HEK293 (cell line): ENCODE measurements at regions not wholly inside any gene's neighbourhood (a gene's known extent, or its start where the extent isn't known, plus 50 kb on each side); places are given as distances from the start of the nearest gene placed in this dataset.

Experiments
- CTCF ChIA-PET: fragments of 350-600 bp; formaldehyde crosslinking; extraction: SDS; loops from one replicate; lab custom pipeline; 2021; ENCODE audit warnings: antibody characterized with exemption; lab: Yijun Ruan, JAX
- POLR2A ChIA-PET: fragments of 300-600 bp; formaldehyde crosslinking; extraction: SDS; loops from one replicate; lab custom pipeline; 2020; ENCODE audit warnings: antibody characterized with exemption, inconsistent platforms; lab: Yijun Ruan, JAX
- H3K27ac ChIP-seq: fragments of 200-500 bp; sonication (Bioruptor generic); 2 replicates; pipeline ENCODE4 v1.5.1; 2014; ENCODE audit warnings: low read depth, low read length, control low read depth, inconsistent platforms; ENCODE audit errors: extremely low read depth
- H3K36me3 ChIP-seq, 2 experiments: fragments of 200-500 bp in 1 of 2; sonication (Bioruptor generic) in 1 of 2; 1 replicate in 1 of 2; 2 replicates in 1 of 2; pipeline ENCODE4 v1.5.1; 2014 to 2017; ENCODE audit warnings: inconsistent platforms in 2 of 2, low read length in 2 of 2; ENCODE audit not compliant: control insufficient read depth in 2 of 2, insufficient read depth in 1 of 2
- H3K4me1 ChIP-seq: fragments of 200-500 bp; sonication (Bioruptor generic); 2 replicates; pipeline ENCODE4 v1.5.1; 2014; ENCODE audit warnings: mild to moderate bottlenecking, low read length, inconsistent platforms; ENCODE audit not compliant: control insufficient read depth, insufficient read depth
- H3K4me3 ChIP-seq: 2 replicates; pipeline ENCODE4 v1.5.1; 2011; ENCODE audit warnings: low read depth, mild to moderate bottlenecking, control low read depth, low read length, moderate library complexity
- H3K9me3 ChIP-seq: fragments of 200-500 bp; sonication (Bioruptor generic); 2 replicates; pipeline ENCODE4 v1.5.1; 2014; ENCODE audit warnings: low read depth, low read length, inconsistent platforms; ENCODE audit not compliant: control insufficient read depth, insufficient read depth
- IKZF3 ChIP-seq: fragments of 450-650 bp; IDR thresholded peaks from 2 replicates; pipeline ENCODE4 v1.5.0; 2018; ENCODE audit warnings: missing biosample characterization, mild to moderate bottlenecking, missing genetic modification characterization, moderate library complexity
- REPIN1 ChIP-seq: fragments of 450-650 bp; formaldehyde crosslinking; IDR thresholded peaks from 2 replicates; pipeline ENCODE4 v1.5.1; 2017; ENCODE audit warnings: missing biosample characterization, missing genetic modification characterization, low read depth
- SCRT1 ChIP-seq: fragments of 450-650 bp; formaldehyde crosslinking; IDR thresholded peaks from 2 replicates; pipeline ENCODE4 v1.5.1; 2016; ENCODE audit warnings: missing biosample characterization, missing genetic modification characterization, borderline replicate concordance
- SCRT2 ChIP-seq: fragments of 450-650 bp; formaldehyde crosslinking; IDR thresholded peaks from 2 replicates; pipeline ENCODE4 v1.5.1; 2016; ENCODE audit warnings: missing biosample characterization, missing genetic modification characterization
- SP3 ChIP-seq: fragments of 450-650 bp; formaldehyde crosslinking; IDR thresholded peaks from 2 replicates; pipeline ENCODE4 v1.5.1; 2016; ENCODE audit warnings: missing biosample characterization, missing genetic modification characterization
- WT1 ChIP-seq: fragments of 450-650 bp; formaldehyde crosslinking; IDR thresholded peaks from 2 replicates; pipeline ENCODE4 v1.5.1; 2016; ENCODE audit warnings: missing biosample characterization, missing genetic modification characterization
- ZBTB20 ChIP-seq: fragments of 450-650 bp; formaldehyde crosslinking; IDR thresholded peaks from 2 replicates; pipeline ENCODE4 v1.5.1; 2016; ENCODE audit warnings: missing biosample characterization, missing genetic modification characterization
- ZBTB8A ChIP-seq: fragments of 450-650 bp; formaldehyde crosslinking; IDR thresholded peaks from 2 replicates; pipeline ENCODE4 v1.5.1; 2016; ENCODE audit warnings: missing biosample characterization, missing genetic modification characterization
- ZEB2 ChIP-seq: fragments of 450-650 bp; formaldehyde crosslinking; IDR thresholded peaks from 2 replicates; pipeline ENCODE4 v1.5.1; 2016; ENCODE audit warnings: missing biosample characterization, missing genetic modification characterization
- ZFP69B ChIP-seq: fragments of 450-650 bp; formaldehyde crosslinking; IDR thresholded peaks from 2 replicates; pipeline ENCODE4 v1.5.1; 2016; ENCODE audit warnings: missing biosample characterization, missing genetic modification characterization
- ZNF146 ChIP-seq: fragments of 450-650 bp; formaldehyde crosslinking; IDR thresholded peaks from 2 replicates; pipeline ENCODE4 v1.5.1; 2016; ENCODE audit warnings: missing biosample characterization, missing genetic modification characterization
- ZNF202 ChIP-seq: fragments of 450-650 bp; formaldehyde crosslinking; IDR thresholded peaks from 2 replicates; pipeline ENCODE4 v1.5.1; 2016; ENCODE audit warnings: missing biosample characterization, missing genetic modification characterization, borderline replicate concordance
- ZNF214 ChIP-seq: fragments of 450-650 bp; formaldehyde crosslinking; IDR thresholded peaks from 2 replicates; pipeline ENCODE4 v1.5.1; 2017; ENCODE audit warnings: missing biosample characterization, mild to moderate bottlenecking, missing genetic modification characterization, borderline replicate concordance
- ZNF292 ChIP-seq: fragments of 450-650 bp; formaldehyde crosslinking; IDR thresholded peaks from 2 replicates; pipeline ENCODE4 v1.5.1; 2016; ENCODE audit warnings: low read depth, missing biosample characterization, missing genetic modification characterization, borderline replicate concordance
- ZNF311 ChIP-seq: fragments of 450-650 bp; formaldehyde crosslinking; IDR thresholded peaks from 2 replicates; pipeline ENCODE4 v1.5.1; 2017; ENCODE audit warnings: missing biosample characterization, missing genetic modification characterization, borderline replicate concordance
- ZNF341 ChIP-seq: fragments of 450-650 bp; formaldehyde crosslinking; IDR thresholded peaks from 2 replicates; pipeline ENCODE4; 2016; ENCODE audit warnings: low read depth, missing biosample characterization, missing genetic modification characterization
- ZNF37A ChIP-seq: fragments of 450-650 bp; IDR thresholded peaks from 2 replicates; pipeline ENCODE4 v1.5.1; 2018; ENCODE audit warnings: missing biosample characterization, missing genetic modification characterization
- ZNF529 ChIP-seq: fragments of 450-650 bp; formaldehyde crosslinking; IDR thresholded peaks from 2 replicates; pipeline ENCODE4 v1.5.1; 2017; ENCODE audit warnings: missing genetic modification characterization, missing biosample characterization; ENCODE audit not compliant: insufficient replicate concordance
- ZNF561 ChIP-seq: fragments of 450-650 bp; IDR thresholded peaks from 2 replicates; pipeline ENCODE4 v1.5.1; 2018; ENCODE audit warnings: missing biosample characterization, missing genetic modification characterization, borderline replicate concordance
- ZSCAN23 ChIP-seq: fragments of 450-650 bp; formaldehyde crosslinking; IDR thresholded peaks from 2 replicates; pipeline ENCODE4 v1.5.1; 2016; ENCODE audit warnings: missing biosample characterization, missing genetic modification characterization
- TF ChIP-seq, protein P1 (sequence below): fragments of 450-650 bp; formaldehyde crosslinking; IDR thresholded peaks from 2 replicates; pipeline ENCODE4 v1.5.1; 2016; ENCODE audit warnings: missing biosample characterization, missing genetic modification characterization, low read depth
- TF ChIP-seq, protein P2 (sequence below): fragments of 450-650 bp; formaldehyde crosslinking; IDR thresholded peaks from 2 replicates; pipeline ENCODE4 v1.5.1; 2016; ENCODE audit warnings: missing biosample characterization, missing genetic modification characterization
- TF ChIP-seq, protein P3 (sequence below): fragments of 450-650 bp; formaldehyde crosslinking; conservative IDR thresholded peaks from 2 replicates; pipeline ENCODE4 v1.5.1; 2016; ENCODE audit warnings: low read depth, missing biosample characterization, missing genetic modification characterization
- TF ChIP-seq, protein P4 (sequence below): fragments of 450-650 bp; formaldehyde crosslinking; IDR thresholded peaks from 2 replicates; pipeline ENCODE4 v1.5.1; 2016; ENCODE audit warnings: missing biosample characterization, missing genetic modification characterization
- TF ChIP-seq, protein P5 (sequence below): fragments of 450-650 bp; formaldehyde crosslinking; optimal IDR thresholded peaks from 2 replicates; pipeline ENCODE3; 2016; ENCODE audit warnings: missing biosample characterization, mild to moderate bottlenecking, missing genetic modification characterization

DNA sequence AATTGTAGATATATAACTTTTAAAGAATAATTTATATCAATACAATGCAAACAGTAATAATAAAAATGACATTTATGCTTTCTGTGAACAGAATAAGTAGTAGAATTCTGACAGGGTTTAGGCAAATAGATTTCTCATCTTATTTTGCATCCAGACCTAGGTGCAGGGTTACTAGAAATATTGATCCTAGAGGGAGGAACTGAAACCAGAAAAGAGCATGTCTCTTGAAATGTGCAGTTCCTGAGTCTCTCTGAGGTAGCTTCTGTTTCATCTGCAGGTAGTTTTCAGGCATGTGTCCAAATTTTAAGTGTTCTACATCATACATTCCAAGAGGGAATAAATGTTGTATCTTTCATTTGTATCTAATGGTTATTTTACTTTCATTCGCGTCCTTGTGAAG lies 631.9 kb upstream of the ADGRL4 start (continued):
- TF ChIP-seq, protein P1, sequence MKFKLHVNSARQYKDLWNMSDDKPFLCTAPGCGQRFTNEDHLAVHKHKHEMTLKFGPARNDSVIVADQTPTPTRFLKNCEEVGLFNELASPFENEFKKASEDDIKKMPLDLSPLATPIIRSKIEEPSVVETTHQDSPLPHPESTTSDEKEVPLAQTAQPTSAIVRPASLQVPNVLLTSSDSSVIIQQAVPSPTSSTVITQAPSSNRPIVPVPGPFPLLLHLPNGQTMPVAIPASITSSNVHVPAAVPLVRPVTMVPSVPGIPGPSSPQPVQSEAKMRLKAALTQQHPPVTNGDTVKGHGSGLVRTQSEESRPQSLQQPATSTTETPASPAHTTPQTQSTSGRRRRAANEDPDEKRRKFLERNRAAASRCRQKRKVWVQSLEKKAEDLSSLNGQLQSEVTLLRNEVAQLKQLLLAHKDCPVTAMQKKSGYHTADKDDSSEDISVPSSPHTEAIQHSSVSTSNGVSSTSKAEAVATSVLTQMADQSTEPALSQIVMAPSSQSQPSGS (tag by site-specific recombination): no peak
- TF ChIP-seq, protein P2, sequence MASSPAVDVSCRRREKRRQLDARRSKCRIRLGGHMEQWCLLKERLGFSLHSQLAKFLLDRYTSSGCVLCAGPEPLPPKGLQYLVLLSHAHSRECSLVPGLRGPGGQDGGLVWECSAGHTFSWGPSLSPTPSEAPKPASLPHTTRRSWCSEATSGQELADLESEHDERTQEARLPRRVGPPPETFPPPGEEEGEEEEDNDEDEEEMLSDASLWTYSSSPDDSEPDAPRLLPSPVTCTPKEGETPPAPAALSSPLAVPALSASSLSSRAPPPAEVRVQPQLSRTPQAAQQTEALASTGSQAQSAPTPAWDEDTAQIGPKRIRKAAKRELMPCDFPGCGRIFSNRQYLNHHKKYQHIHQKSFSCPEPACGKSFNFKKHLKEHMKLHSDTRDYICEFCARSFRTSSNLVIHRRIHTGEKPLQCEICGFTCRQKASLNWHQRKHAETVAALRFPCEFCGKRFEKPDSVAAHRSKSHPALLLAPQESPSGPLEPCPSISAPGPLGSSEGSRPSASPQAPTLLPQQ: no peak
- TF ChIP-seq, protein P3, sequence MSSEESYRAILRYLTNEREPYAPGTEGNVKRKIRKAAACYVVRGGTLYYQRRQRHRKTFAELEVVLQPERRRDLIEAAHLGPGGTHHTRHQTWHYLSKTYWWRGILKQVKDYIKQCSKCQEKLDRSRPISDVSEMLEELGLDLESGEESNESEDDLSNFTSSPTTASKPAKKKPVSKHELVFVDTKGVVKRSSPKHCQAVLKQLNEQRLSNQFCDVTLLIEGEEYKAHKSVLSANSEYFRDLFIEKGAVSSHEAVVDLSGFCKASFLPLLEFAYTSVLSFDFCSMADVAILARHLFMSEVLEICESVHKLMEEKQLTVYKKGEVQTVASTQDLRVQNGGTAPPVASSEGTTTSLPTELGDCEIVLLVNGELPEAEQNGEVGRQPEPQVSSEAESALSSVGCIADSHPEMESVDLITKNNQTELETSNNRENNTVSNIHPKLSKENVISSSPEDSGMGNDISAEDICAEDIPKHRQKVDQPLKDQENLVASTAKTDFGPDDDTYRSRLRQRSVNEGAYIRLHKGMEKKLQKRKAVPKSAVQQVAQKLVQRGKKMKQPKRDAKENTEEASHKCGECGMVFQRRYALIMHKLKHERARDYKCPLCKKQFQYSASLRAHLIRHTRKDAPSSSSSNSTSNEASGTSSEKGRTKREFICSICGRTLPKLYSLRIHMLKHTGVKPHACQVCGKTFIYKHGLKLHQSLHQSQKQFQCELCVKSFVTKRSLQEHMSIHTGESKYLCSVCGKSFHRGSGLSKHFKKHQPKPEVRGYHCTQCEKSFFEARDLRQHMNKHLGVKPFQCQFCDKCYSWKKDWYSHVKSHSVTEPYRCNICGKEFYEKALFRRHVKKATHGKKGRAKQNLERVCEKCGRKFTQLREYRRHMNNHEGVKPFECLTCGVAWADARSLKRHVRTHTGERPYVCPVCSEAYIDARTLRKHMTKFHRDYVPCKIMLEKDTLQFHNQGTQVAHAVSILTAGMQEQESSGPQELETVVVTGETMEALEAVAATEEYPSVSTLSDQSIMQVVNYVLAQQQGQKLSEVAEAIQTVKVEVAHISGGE (tag by site-specific recombination): no peak
- TF ChIP-seq SCRT2: no peak
- no peak for TF ChIP-seq WT1 (tag by site-specific recombination)
- TF ChIP-seq, protein P4, sequence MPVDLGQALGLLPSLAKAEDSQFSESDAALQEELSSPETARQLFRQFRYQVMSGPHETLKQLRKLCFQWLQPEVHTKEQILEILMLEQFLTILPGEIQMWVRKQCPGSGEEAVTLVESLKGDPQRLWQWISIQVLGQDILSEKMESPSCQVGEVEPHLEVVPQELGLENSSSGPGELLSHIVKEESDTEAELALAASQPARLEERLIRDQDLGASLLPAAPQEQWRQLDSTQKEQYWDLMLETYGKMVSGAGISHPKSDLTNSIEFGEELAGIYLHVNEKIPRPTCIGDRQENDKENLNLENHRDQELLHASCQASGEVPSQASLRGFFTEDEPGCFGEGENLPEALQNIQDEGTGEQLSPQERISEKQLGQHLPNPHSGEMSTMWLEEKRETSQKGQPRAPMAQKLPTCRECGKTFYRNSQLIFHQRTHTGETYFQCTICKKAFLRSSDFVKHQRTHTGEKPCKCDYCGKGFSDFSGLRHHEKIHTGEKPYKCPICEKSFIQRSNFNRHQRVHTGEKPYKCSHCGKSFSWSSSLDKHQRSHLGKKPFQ (tag by site-specific recombination): no peak
- no peak for TF ChIP-seq SP3
- TF ChIP-seq ZNF292 (tag by site-specific recombination): no peak
- no peak for TF ChIP-seq ZNF561 (tag by site-specific recombination)
- TF ChIP-seq ZFP69B (tag by site-specific recombination): no peak
- no peak for TF ChIP-seq ZBTB20 (tag by site-specific recombination)
- TF ChIP-seq, protein P5, sequence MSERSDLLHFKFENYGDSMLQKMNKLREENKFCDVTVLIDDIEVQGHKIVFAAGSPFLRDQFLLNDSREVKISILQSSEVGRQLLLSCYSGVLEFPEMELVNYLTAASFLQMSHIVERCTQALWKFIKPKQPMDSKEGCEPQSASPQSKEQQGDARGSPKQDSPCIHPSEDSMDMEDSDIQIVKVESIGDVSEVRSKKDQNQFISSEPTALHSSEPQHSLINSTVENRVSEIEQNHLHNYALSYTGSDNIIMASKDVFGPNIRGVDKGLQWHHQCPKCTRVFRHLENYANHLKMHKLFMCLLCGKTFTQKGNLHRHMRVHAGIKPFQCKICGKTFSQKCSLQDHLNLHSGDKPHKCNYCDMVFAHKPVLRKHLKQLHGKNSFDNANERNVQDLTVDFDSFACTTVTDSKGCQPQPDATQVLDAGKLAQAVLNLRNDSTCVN: no peak
- TF ChIP-seq, all 188 proteins: peak for 0

DNA sequence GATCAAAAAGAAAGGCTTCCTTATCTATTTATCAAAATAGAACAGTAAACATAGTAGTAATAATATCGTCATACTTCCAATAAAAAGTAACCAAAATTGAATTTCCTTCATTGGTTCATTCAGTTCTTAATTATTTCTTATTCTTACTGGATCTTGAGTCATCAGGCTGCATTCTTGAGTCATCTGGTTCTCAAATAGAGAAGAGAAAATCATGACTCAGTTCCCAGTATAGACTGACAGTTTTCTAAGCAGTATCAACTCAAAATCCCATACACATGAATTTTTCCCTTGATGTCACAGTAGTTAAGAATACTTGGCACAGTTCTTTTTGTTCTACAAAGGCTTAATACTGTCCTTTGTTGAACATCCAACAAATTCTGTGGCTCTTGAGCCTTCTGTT lies 626.9 kb upstream of the ADGRL4 start:
- TF ChIP-seq ZNF214 (tag by site-specific recombination): no peak
- ChIA-PET POLR2A (no interaction called here), CTCF (no interaction called here)
- no peak overlapping the region for H3K27ac ChIP-seq
- no peaks in the 10 kb centered on the region for H3K9me3 ChIP-seq
- H3K4me3 ChIP-seq: no peak overlapping the region
- H3K4me1 ChIP-seq: no peaks in the 10 kb centered on the region
- no peaks in the 10 kb centered on the region for H3K36me3 ChIP-seq

DNA sequence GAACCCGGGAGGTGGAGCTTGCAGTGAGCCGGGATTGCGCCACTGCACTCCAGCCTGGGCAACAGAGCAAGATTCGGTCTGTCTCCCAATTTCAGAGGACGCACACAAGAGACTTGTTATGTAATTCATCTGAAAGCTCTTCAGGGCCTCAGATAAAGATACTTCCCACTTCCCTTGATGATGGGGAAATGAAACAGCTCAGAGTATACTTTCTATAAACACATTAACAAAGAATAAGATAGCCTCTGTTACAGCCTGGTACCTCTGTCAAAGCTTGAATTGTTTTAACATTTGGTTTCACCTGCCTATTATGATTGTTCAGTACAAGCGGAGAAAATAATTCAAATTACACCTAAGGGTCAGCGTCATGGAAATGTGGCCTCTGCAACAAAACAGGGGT lies 622.9 kb upstream of the ADGRL4 start:
- ChIA-PET POLR2A (no interaction called here), CTCF (no interaction called here)
- TF ChIP-seq REPIN1: no peak
- no peak for TF ChIP-seq ZNF202 (tag by site-specific recombination)
- no peak for TF ChIP-seq ZEB2 (tag by site-specific recombination)
- TF ChIP-seq ZNF311 (tag by site-specific recombination): no peak
- no peak for TF ChIP-seq ZNF529 (tag by site-specific recombination)
- no peak for TF ChIP-seq ZNF214 (tag by site-specific recombination)
- TF ChIP-seq ZNF341 (tag by site-specific recombination): no peak
- no peak for TF ChIP-seq ZBTB8A
- TF ChIP-seq SCRT1 (tag by site-specific recombination): no peak
- no peak for TF ChIP-seq ZSCAN23
- TF ChIP-seq ZNF37A: no peak
- no peak for TF ChIP-seq IKZF3 (tag by site-specific recombination)
- TF ChIP-seq ZNF146: no peak
- no peaks in the 10 kb centered on the region for H3K4me1 ChIP-seq
- no peaks in the 10 kb centered on the region for H3K36me3 ChIP-seq
- H3K27ac ChIP-seq: no peak overlapping the region
- H3K4me3 ChIP-seq: no peak overlapping the region
- H3K9me3 ChIP-seq: no peaks in the 10 kb centered on the region
